Lower lobe of right lung (tissue), 2 donors: ENCODE measurements at regions not wholly inside any gene's neighbourhood (a gene's known extent, or its start where the extent isn't known, plus 50 kb on each side); places are given as distances from the start of the nearest gene placed in this dataset.

Experiments
- ATAC-seq, 2 donors: fragments of 200-7000 bp; cut with Tn5 transposase; one replicate each; pipeline ENCODE4 v1.9.1; 2020 to 2022; ENCODE audit warnings: mild to moderate bottlenecking in 2 of 2, moderate library complexity in 2 of 2
- DNase-seq: peaks from one replicate; pipeline ENCODE4 v3.0.0-alpha.2; 2020
- H3K27ac ChIP-seq: fragments of 200-600 bp; one replicate; pipeline ENCODE4 v1.8.0; 2022
- H3K27me3 ChIP-seq: fragments of 200-600 bp; one replicate; pipeline ENCODE4 v1.8.0; 2022; ENCODE audit warnings: low read depth
- H3K36me3 ChIP-seq: fragments of 200-600 bp; one replicate; pipeline ENCODE4 v1.8.0; 2022; ENCODE audit warnings: mild to moderate bottlenecking
- H3K4me1 ChIP-seq: fragments of 200-600 bp; one replicate; pipeline ENCODE4 v1.8.0; 2022
- H3K4me3 ChIP-seq: fragments of 200-600 bp; one replicate; pipeline ENCODE4 v1.8.0; 2022; ENCODE audit warnings: mild to moderate bottlenecking
- H3K9me3 ChIP-seq: fragments of 200-600 bp; one replicate; pipeline ENCODE4 v1.8.0; 2022
- intact Hi-C: fragments of 100-400 bp; cut with DNase I; formaldehyde crosslinking; loops from one replicate; pipeline ENCODE4 v1.11.0; 2022
- TF ChIP-seq, protein P1 (sequence below): fragments of 200-600 bp; IDR thresholded peaks from one replicate; pipeline ENCODE4 v1.8.0; 2022; ENCODE audit warnings: antibody characterized with exemption, mild to moderate bottlenecking
- donor health status: DM: no; HTN: yes; CAD: no; lungs with severe emphysema.

DNA sequence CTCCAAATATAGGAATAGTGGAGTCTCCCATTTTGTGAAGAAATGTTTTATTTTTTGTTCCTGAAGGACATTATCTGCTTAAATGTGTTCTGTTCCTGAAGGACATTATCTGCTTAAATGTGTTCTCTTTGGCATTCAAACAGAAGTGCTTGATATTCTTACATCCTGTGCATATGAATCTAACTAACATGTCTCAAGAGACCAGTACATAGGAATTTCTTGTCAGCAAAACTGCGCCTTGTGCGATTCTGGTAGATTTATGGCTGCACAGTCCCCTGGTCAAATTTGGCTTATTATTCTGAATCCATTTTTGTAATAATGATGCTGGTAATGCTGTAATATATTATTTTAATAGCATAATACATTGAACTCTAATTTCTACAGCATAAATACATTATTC lies 722.4 kb downstream of the NOVA1 start:
- no peaks in the 10 kb centered on the region for H3K9me3 ChIP-seq
- DNase-seq (no peak), ATAC-seq (no peak)
- H3K27me3 ChIP-seq, result no peaks in the 10 kb centered on the region
- H3K4me1 ChIP-seq, result no peaks in the 10 kb centered on the region
- intact Hi-C loops, result no loop called here
- TF ChIP-seq, protein P1, sequence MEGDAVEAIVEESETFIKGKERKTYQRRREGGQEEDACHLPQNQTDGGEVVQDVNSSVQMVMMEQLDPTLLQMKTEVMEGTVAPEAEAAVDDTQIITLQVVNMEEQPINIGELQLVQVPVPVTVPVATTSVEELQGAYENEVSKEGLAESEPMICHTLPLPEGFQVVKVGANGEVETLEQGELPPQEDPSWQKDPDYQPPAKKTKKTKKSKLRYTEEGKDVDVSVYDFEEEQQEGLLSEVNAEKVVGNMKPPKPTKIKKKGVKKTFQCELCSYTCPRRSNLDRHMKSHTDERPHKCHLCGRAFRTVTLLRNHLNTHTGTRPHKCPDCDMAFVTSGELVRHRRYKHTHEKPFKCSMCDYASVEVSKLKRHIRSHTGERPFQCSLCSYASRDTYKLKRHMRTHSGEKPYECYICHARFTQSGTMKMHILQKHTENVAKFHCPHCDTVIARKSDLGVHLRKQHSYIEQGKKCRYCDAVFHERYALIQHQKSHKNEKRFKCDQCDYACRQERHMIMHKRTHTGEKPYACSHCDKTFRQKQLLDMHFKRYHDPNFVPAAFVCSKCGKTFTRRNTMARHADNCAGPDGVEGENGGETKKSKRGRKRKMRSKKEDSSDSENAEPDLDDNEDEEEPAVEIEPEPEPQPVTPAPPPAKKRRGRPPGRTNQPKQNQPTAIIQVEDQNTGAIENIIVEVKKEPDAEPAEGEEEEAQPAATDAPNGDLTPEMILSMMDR, result no peak
- no peak overlapping the region for H3K4me3 ChIP-seq
- H3K36me3 ChIP-seq, result no peaks in the 10 kb centered on the region
- no peak overlapping the region for H3K27ac ChIP-seq

DNA sequence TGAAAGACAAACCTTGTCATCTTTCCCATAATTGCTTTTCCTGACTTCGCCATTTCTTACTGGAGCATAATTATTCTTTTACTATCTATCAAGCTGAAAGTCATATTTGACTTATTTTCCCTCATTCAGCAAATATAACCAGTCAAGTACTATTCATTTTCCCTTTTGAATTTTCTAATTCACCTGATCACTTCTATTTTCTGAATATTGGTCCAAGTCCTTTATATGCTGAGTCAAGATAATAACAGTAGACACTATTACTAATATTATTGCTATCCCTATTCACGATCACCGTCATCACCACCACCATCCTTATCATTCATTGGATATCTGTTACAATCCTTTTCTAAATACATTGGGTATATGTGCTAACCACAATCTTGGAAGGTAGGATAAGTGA lies 728.0 kb downstream of the NOVA1 start:
- TF ChIP-seq, protein P1, result no peak
- no peak for DNase-seq
- intact Hi-C loops, result no loop called here
- H3K27ac ChIP-seq, result no peak overlapping the region
- no peaks in the 10 kb centered on the region for H3K27me3 ChIP-seq
- H3K4me3 ChIP-seq, result no peak overlapping the region
- no peaks in the 10 kb centered on the region for H3K36me3 ChIP-seq
- no peaks in the 10 kb centered on the region for H3K4me1 ChIP-seq
- ATAC-seq, result no peak
- H3K9me3 ChIP-seq, result no peaks in the 10 kb centered on the region

DNA sequence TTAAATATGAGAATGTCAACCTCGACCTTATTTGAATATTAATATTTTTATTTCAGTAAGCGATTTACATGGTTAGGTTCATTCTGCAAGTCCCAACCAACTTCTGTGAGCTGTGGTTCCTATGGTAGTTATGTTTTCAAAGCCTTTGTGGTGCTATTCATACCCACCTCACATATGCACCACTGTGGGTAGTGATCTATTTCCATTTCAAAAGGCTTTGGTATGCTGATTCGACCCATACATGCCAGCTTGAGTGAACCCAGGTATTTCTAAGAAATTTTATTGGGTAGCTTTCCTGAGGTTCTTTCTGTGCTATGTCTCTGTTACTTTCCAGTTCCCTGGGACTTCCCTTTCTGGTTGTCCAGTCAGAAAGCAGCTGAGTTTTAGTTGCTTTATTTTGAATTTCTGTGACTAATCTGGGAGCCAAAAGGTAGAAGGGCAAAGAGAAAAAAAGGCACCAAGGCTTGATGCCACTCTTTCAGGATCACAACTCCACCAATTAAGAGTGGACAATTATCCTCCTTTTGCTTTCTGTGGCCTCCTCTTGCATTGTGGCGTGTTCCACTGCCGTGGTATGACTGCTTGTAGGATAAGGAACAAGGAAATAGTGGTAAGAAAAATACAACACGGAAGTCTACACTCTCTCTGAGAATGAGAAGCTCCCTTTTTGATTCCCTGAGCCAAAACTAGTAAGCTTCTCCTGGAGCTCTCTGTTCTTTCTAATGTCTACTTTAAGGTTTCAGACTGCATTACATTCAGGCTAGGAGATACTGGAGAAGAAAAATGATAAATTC lies 729.1 kb downstream of the NOVA1 start:
- DNase-seq (no peak), ATAC-seq (no peak)
- no peaks in the 10 kb centered on the region for H3K4me1 ChIP-seq
- H3K27ac ChIP-seq, result no peak overlapping the region
- intact Hi-C loops, result no loop called here
- H3K27me3 ChIP-seq, result no peaks in the 10 kb centered on the region
- no peak overlapping the region for H3K4me3 ChIP-seq
- TF ChIP-seq, protein P1, result no peak
- H3K9me3 ChIP-seq, result no peaks in the 10 kb centered on the region
- no peaks in the 10 kb centered on the region for H3K36me3 ChIP-seq

DNA sequence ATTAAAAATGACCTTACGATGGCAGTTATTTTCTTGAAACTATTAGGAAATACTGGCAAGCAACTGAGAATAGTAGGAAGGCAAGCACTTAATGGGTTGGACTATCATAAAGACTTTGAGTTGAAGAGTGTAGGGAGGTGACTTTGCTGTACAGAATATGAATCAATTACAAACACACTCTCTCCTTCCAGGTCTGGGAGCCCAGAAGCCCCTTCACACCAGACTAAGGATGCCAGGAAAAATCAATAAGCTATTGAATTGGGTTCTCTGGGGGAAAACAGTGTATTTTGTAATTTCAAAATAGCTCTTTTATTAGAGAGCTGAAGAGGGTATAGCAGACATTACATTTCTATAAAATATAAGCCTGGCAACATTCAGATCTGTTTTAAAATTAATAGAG lies 736.4 kb downstream of the NOVA1 start:
- H3K27ac ChIP-seq, result no peak overlapping the region
- no peaks in the 10 kb centered on the region for H3K36me3 ChIP-seq
- no peaks in the 10 kb centered on the region for H3K27me3 ChIP-seq
- TF ChIP-seq, protein P1, result no peak
- intact Hi-C loops, result no loop called here
- H3K4me1 ChIP-seq, result no peaks in the 10 kb centered on the region
- no peaks in the 10 kb centered on the region for H3K9me3 ChIP-seq
- no peak for DNase-seq
- no peak for ATAC-seq
- H3K4me3 ChIP-seq, result no peak overlapping the region

- no peak overlapping the region for H3K27ac ChIP-seq
- no peak overlapping the region for H3K4me3 ChIP-seq
- ATAC-seq (no peak), DNase-seq (no peak)
- H3K27me3 ChIP-seq, result no peaks in the 10 kb centered on the region
- intact Hi-C loops, result no loop called here
- TF ChIP-seq, protein P1, result no peak
- no peaks in the 10 kb centered on the region for H3K4me1 ChIP-seq
- H3K36me3 ChIP-seq, result no peaks in the 10 kb centered on the region
- no peaks in the 10 kb centered on the region for H3K9me3 ChIP-seq
These were observed 749.2 kb downstream of the NOVA1 start for GRCh38 chr14:25848601-25849000.
